BLaER1 (cell line): ENCODE measurements at regions not wholly inside any gene's neighbourhood (a gene's known extent, or its start where the extent isn't known, plus 50 kb on each side); places are given as distances from the start of the nearest gene placed in this dataset.
A peak's percentile ranks its signal among the peaks of the same experiment; 100 is the strongest.

ENCODE experiments used
- H3K27ac ChIP-seq: shearing (Covaris generic); formaldehyde crosslinking; 2 replicates; pipeline ENCODE4 v1.8.1; 2022
- H3K27me3 ChIP-seq: shearing (Covaris generic); formaldehyde crosslinking; 2 replicates; pipeline ENCODE4 v1.8.1; 2022
- H3K36me3 ChIP-seq: shearing (Covaris generic); formaldehyde crosslinking; 2 replicates; pipeline ENCODE4 v1.8.1; 2022
- H3K4me1 ChIP-seq: shearing (Covaris generic); formaldehyde crosslinking; 2 replicates; pipeline ENCODE4 v1.8.1; 2022
- H3K4me2 ChIP-seq: shearing (Covaris generic); formaldehyde crosslinking; 2 replicates; pipeline ENCODE4 v1.8.1; 2022
- H3K4me3 ChIP-seq: shearing (Covaris generic); formaldehyde crosslinking; 2 replicates; pipeline ENCODE4 v1.8.1; 2022
- H3K9ac ChIP-seq: shearing (Covaris generic); formaldehyde crosslinking; 2 replicates; pipeline ENCODE4 v1.8.1; 2022
- H3K9me3 ChIP-seq: shearing (Covaris generic); formaldehyde crosslinking; 2 replicates; pipeline ENCODE4 v1.8.1; 2022
- H4K20me1 ChIP-seq: shearing (Covaris generic); formaldehyde crosslinking; 2 replicates; pipeline ENCODE4 v1.8.1; 2022
- Cebpa-rat ChIP-seq: shearing (Covaris generic); IDR thresholded peaks from 2 replicates; pipeline ENCODE4 v1.8.1; 2022

- H3K27ac ChIP-seq, result no peak overlapping the region
- H3K36me3 ChIP-seq, result no peaks in the 10 kb centered on the region
- H3K4me1 ChIP-seq, result peaks cover 10% of the 10 kb centered on the region
- H3K9ac ChIP-seq, result no peak overlapping the region
- peak overlapping the region; percentile 52; the same call in 1 of the 2 replicates for H3K4me2 ChIP-seq
- no peak for TF ChIP-seq Cebpa-rat
- H3K4me3 ChIP-seq, result no peak overlapping the region
- no peaks in the 10 kb centered on the region for H4K20me1 ChIP-seq
- no peaks in the 10 kb centered on the region for H3K27me3 ChIP-seq
- peaks cover 10% of the 10 kb centered on the region for H3K9me3 ChIP-seq
Measured at GRCh38 chr4:138821331-138821730, 194.2 kb upstream of the NOCT start.

GRCh38 chr4:138816875-138817274 lies 198.7 kb upstream of the NOCT start:
- Histone ChIP-seq H3K27ac (no peak overlapping the region), H4K20me1 (no peaks in the 10 kb centered on the region), H3K9ac (no peak overlapping the region), H3K4me2 (no peak overlapping the region), H3K36me3 (no peaks in the 10 kb centered on the region), H3K4me3 (no peak overlapping the region), H3K4me1 (peaks cover 9% of the 10 kb centered on the region), H3K9me3 (peaks cover 10% of the 10 kb centered on the region), H3K27me3 (no peaks in the 10 kb centered on the region)
- TF ChIP-seq Cebpa-rat, result no peak

GRCh38 chr4:138815811-138816210 lies 199.8 kb upstream of the NOCT start:
- no peak overlapping the region for H3K9ac ChIP-seq
- peaks cover 10% of the 10 kb centered on the region for H3K9me3 ChIP-seq
- H3K36me3 ChIP-seq, result no peaks in the 10 kb centered on the region

DNA sequence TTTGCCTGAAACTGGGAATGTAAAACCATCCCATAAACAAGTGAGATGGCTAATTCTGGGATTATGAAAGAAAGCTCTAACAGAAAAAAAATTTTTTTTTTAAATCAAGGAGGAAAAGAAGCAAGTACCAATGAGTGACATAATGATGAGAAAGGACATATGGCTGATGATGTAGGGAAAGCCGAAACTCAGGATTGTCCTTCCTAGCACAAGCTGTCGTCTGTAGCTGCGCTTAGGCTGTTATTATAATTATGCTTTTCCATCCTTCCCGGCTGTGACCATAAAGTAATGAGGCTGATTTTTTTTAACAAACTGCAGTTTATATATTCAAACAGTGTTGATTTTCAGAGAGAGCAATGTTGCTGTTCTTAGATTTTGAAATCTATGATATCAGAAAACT lies 209.8 kb upstream of the NOCT start:
- no peaks in the 10 kb centered on the region for H3K4me1 ChIP-seq
- no peak overlapping the region for H3K27ac ChIP-seq
- H3K4me2 ChIP-seq, result no peak overlapping the region
- H3K9me3 ChIP-seq, result no peaks in the 10 kb centered on the region
- H3K36me3 ChIP-seq, result no peaks in the 10 kb centered on the region
- H3K27me3 ChIP-seq, result no peaks in the 10 kb centered on the region
- no peak overlapping the region for H3K4me3 ChIP-seq
- no peak for TF ChIP-seq Cebpa-rat
- no peaks in the 10 kb centered on the region for H4K20me1 ChIP-seq
- no peak overlapping the region for H3K9ac ChIP-seq

More at GRCh38 chr4:138815811-138816210, 199.8 kb upstream of the NOCT start:
- Histone ChIP-seq H4K20me1 (no peaks in the 10 kb centered on the region), H3K4me3 (no peak overlapping the region), H3K27me3 (no peaks in the 10 kb centered on the region), H3K4me1 (no peaks in the 10 kb centered on the region), H3K4me2 (no peak overlapping the region), H3K27ac (no peak overlapping the region)
- TF ChIP-seq Cebpa-rat, result no peak

GRCh38 chr4:138804711-138805110 lies 210.9 kb upstream of the NOCT start:
- no peaks in the 10 kb centered on the region for H3K4me1 ChIP-seq
- no peaks in the 10 kb centered on the region for H4K20me1 ChIP-seq
- H3K27ac ChIP-seq, result no peak overlapping the region
- no peaks in the 10 kb centered on the region for H3K27me3 ChIP-seq
- no peak overlapping the region for H3K4me2 ChIP-seq
- H3K4me3 ChIP-seq, result no peak overlapping the region
- H3K36me3 ChIP-seq, result no peaks in the 10 kb centered on the region
- no peak overlapping the region for H3K9ac ChIP-seq
- no peak for TF ChIP-seq Cebpa-rat
- H3K9me3 ChIP-seq, result no peaks in the 10 kb centered on the region

GRCh38 chr4:138803051-138803450 lies 212.5 kb upstream of the NOCT start:
- Histone ChIP-seq H3K4me2 (no peak overlapping the region), H3K27ac (no peak overlapping the region), H4K20me1 (no peaks in the 10 kb centered on the region), H3K9ac (no peak overlapping the region), H3K27me3 (no peaks in the 10 kb centered on the region), H3K4me3 (no peak overlapping the region), H3K4me1 (no peaks in the 10 kb centered on the region), H3K36me3 (no peaks in the 10 kb centered on the region), H3K9me3 (no peaks in the 10 kb centered on the region)
- no peak for TF ChIP-seq Cebpa-rat

- Histone ChIP-seq H3K4me3 (no peak overlapping the region), H3K4me2 (no peak overlapping the region), H3K27me3 (no peaks in the 10 kb centered on the region), H3K36me3 (no peaks in the 10 kb centered on the region), H3K9ac (no peak overlapping the region), H3K4me1 (no peaks in the 10 kb centered on the region), H3K9me3 (no peaks in the 10 kb centered on the region), H4K20me1 (no peaks in the 10 kb centered on the region), H3K27ac (no peak overlapping the region)
- TF ChIP-seq Cebpa-rat, result no peak
Measured at GRCh38 chr4:138802499-138802898, 213.1 kb upstream of the NOCT start.

- Histone ChIP-seq H3K27me3 (no peaks in the 10 kb centered on the region), H3K4me2 (no peak overlapping the region), H3K4me1 (no peaks in the 10 kb centered on the region), H4K20me1 (no peaks in the 10 kb centered on the region), H3K36me3 (no peaks in the 10 kb centered on the region), H3K27ac (no peak overlapping the region), H3K9ac (no peak overlapping the region), H3K9me3 (no peaks in the 10 kb centered on the region), H3K4me3 (no peak overlapping the region)
- TF ChIP-seq Cebpa-rat, result no peak
Measured at GRCh38 chr4:138800421-138800820, 215.2 kb upstream of the NOCT start.

- Histone ChIP-seq H3K9me3 (no peaks in the 10 kb centered on the region), H3K4me3 (no peak overlapping the region), H3K36me3 (no peaks in the 10 kb centered on the region), H3K9ac (no peak overlapping the region), H3K4me2 (no peak overlapping the region), H3K27ac (no peak overlapping the region), H4K20me1 (no peaks in the 10 kb centered on the region), H3K27me3 (no peaks in the 10 kb centered on the region), H3K4me1 (no peaks in the 10 kb centered on the region)
- TF ChIP-seq Cebpa-rat, result no peak
Measured at GRCh38 chr4:138798404-138798803, 217.2 kb upstream of the NOCT start.

DNA sequence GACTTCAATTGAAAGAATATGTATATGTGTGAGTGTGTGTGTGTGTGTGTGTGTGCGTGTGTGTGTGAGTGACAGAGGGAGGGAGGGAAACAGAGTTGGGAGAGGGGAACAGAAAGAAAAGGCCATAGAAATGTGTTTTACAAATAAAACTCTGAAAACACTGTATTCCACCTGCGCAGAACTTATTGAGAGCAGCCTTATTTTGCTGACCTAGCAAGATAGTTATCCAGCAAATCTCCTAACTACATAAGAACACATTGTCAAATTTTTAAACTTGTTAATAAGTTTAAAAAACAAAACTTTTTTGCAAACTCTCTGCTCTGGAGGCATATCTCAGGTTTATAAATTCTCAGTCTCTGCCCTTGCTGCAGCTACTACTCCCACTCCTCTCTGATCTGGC lies 217.9 kb upstream of the NOCT start:
- Histone ChIP-seq H3K4me2 (no peak overlapping the region), H3K9ac (no peak overlapping the region), H3K36me3 (no peaks in the 10 kb centered on the region), H3K9me3 (no peaks in the 10 kb centered on the region), H3K4me1 (no peaks in the 10 kb centered on the region), H3K27ac (no peak overlapping the region), H3K4me3 (no peak overlapping the region), H4K20me1 (no peaks in the 10 kb centered on the region), H3K27me3 (no peaks in the 10 kb centered on the region)
- no peak for TF ChIP-seq Cebpa-rat

DNA sequence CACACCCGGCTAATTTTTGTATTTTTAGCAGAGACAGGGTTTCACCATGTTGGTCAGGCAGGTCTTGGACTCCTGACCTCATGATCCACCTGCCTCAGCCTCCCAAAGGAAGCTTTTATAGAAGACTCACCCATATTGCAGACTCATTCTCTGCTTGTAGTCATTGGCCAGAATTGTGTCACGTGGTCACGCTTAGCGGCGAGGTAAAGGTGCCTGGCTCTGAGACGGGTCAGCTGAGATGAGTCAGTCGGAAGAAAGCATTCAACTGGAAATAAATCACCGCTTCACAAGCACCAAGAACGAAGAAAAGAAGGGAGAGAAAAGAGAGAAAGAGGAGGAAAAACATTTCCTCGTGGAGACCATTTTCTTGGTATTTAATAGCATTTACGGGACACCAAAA lies 218.8 kb upstream of the NOCT start:
- Histone ChIP-seq H3K27ac (no peak overlapping the region), H3K36me3 (no peaks in the 10 kb centered on the region), H3K9ac (no peak overlapping the region), H3K9me3 (no peaks in the 10 kb centered on the region), H3K27me3 (no peaks in the 10 kb centered on the region), H3K4me3 (no peak overlapping the region), H4K20me1 (no peaks in the 10 kb centered on the region), H3K4me1 (no peaks in the 10 kb centered on the region), H3K4me2 (no peak overlapping the region)
- no peak for TF ChIP-seq Cebpa-rat
